GM12892 (cell line): ENCODE measurements at regions not wholly inside any gene's neighbourhood (a gene's known extent, or its start where the extent isn't known, plus 50 kb on each side); places are given as distances from the start of the nearest gene placed in this dataset.

Source experiments
- POLR2A ChIP-seq: IDR thresholded peaks from 2 replicates; pipeline ENCODE4 v1.6.1; 2011; ENCODE audit warnings: low read depth, low read length, control low read depth
- POLR2AphosphoS5 ChIP-seq: IDR thresholded peaks from 2 replicates; pipeline ENCODE4 v1.6.1; 2011; ENCODE audit warnings: low read depth, low read length, control low read depth
- TAF1 ChIP-seq: IDR thresholded peaks from 2 replicates; pipeline ENCODE4 v1.6.1; 2011; ENCODE audit warnings: low read depth, mild to moderate bottlenecking, control low read depth, low read length, borderline replicate concordance

GRCh38 chr9:118522093-118523028 lies 818.2 kb downstream of the TLR4 start:
- no peak for TF ChIP-seq POLR2A
- TF ChIP-seq POLR2AphosphoS5: no peak
- no peak for TF ChIP-seq TAF1
